ENCODE measurements at regions not wholly inside any gene's neighbourhood (a gene's known extent, or its start where the extent isn't known, plus 50 kb on each side); places are given as distances from the start of the nearest gene placed in this dataset.

GRCh38 chr9:108104991-108105390 is 615.4 kb upstream of the KLF4 start:
- TF ChIP-seq, protein P1, sequence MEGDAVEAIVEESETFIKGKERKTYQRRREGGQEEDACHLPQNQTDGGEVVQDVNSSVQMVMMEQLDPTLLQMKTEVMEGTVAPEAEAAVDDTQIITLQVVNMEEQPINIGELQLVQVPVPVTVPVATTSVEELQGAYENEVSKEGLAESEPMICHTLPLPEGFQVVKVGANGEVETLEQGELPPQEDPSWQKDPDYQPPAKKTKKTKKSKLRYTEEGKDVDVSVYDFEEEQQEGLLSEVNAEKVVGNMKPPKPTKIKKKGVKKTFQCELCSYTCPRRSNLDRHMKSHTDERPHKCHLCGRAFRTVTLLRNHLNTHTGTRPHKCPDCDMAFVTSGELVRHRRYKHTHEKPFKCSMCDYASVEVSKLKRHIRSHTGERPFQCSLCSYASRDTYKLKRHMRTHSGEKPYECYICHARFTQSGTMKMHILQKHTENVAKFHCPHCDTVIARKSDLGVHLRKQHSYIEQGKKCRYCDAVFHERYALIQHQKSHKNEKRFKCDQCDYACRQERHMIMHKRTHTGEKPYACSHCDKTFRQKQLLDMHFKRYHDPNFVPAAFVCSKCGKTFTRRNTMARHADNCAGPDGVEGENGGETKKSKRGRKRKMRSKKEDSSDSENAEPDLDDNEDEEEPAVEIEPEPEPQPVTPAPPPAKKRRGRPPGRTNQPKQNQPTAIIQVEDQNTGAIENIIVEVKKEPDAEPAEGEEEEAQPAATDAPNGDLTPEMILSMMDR (IDR thresholded peaks at IDR 0.05), result no peak
- no peak for TF ChIP-seq POLR2A (IDR thresholded peaks at IDR 0.05)

All from right lobe of liver (tissue), 4 donors.